Osteoblast (primary cell): ENCODE measurements at regions not wholly inside any gene's neighbourhood (a gene's known extent, or its start where the extent isn't known, plus 50 kb on each side); places are given as distances from the start of the nearest gene placed in this dataset.

Experiments
- DNase-seq: peaks from one replicate; pipeline ENCODE4 v3.0.0; 2011; ENCODE audit warnings: low spot score, mixed read lengths; ENCODE audit not compliant: insufficient read length; ENCODE audit errors: missing footprints
- H2AFZ ChIP-seq: 2 replicates; pipeline ENCODE4 v1.6.0; 2011; ENCODE audit warnings: mild to moderate bottlenecking, low read length
- H3K27ac ChIP-seq: 2 replicates; pipeline ENCODE4 v1.5.1; 2011; ENCODE audit warnings: mild to moderate bottlenecking, low read depth, low read length, moderate library complexity
- H3K27me3 ChIP-seq: 2 replicates; pipeline ENCODE4 v1.6.0; 2012; ENCODE audit warnings: mild to moderate bottlenecking, control low read depth, inconsistent platforms, low read length, moderate library complexity; ENCODE audit not compliant: insufficient read depth
- H3K36me3 ChIP-seq: 2 replicates; pipeline ENCODE4 v1.5.1; 2011; ENCODE audit warnings: mild to moderate bottlenecking, low read length, control low read depth, moderate library complexity; ENCODE audit not compliant: insufficient read depth
- H3K4me1 ChIP-seq: 2 replicates; pipeline ENCODE4 v1.5.1; 2011; ENCODE audit warnings: mild to moderate bottlenecking, low read length, control low read depth, moderate library complexity; ENCODE audit not compliant: insufficient read depth
- H3K4me2 ChIP-seq: 2 replicates; pipeline ENCODE4 v1.6.0; 2011; ENCODE audit warnings: mild to moderate bottlenecking, low read length; ENCODE audit not compliant: insufficient read depth
- H3K4me3 ChIP-seq: fragments of 200-600 bp; sonication (generic); 3 replicates; pipeline ENCODE4 v1.5.1; 2012; ENCODE audit warnings: mild to moderate bottlenecking, low read length, inconsistent platforms; ENCODE audit not compliant: insufficient read depth
- H3K79me2 ChIP-seq: 2 replicates; pipeline ENCODE4 v1.6.0; 2012; ENCODE audit warnings: mild to moderate bottlenecking, low read length, control low read depth, inconsistent platforms; ENCODE audit not compliant: insufficient read depth
- H3K9me3 ChIP-seq: 2 replicates; pipeline ENCODE4 v1.5.1; 2011; ENCODE audit warnings: low read depth, low read length, control low read depth
- H4K20me1 ChIP-seq: 2 replicates; pipeline ENCODE4 v1.6.0; 2012; ENCODE audit warnings: mild to moderate bottlenecking, low read length, control low read depth; ENCODE audit not compliant: insufficient read depth
- CTCF ChIP-seq: IDR thresholded peaks from 2 replicates; pipeline ENCODE4 v1.5.1; 2011; ENCODE audit warnings: mild to moderate bottlenecking, low read depth, low read length, moderate library complexity; ENCODE audit errors: extremely low read depth

DNA sequence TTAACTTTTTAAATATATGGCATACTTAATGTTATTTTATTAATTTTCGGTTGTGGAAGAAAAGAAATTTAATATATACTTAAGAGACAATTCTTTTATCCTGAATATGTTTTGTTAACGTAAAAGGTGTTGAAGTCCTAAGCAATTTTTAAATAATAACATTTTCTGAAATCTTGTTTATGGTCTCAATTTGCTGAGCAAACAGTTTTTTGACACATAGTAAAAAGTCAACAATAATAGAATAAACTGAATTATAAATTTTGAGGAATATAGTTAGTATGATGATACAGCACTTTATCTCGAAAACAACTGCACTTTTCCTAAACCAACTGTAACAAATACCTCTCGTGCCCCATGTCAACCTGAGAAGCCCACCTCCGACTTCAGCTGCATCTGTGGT, 229.8 kb upstream of the TARS1 start:
- H3K36me3 ChIP-seq = no peaks in the 10 kb centered on the region
- no peak for DNase-seq
- H4K20me1 ChIP-seq = no peaks in the 10 kb centered on the region
- H3K4me2 ChIP-seq = no peak overlapping the region
- TF ChIP-seq CTCF = no peak
- H3K79me2 ChIP-seq = no peaks in the 10 kb centered on the region
- no peak overlapping the region for H3K27ac ChIP-seq
- H3K4me3 ChIP-seq = no peak overlapping the region
- no peaks in the 10 kb centered on the region for H3K27me3 ChIP-seq
- H2AFZ ChIP-seq = no peak overlapping the region
- no peaks in the 10 kb centered on the region for H3K9me3 ChIP-seq
- H3K4me1 ChIP-seq = peaks cover under 1% of the 10 kb centered on the region

GRCh38 chr5:33212439-33212838, 228.3 kb upstream of the TARS1 start:
- H4K20me1 ChIP-seq = no peaks in the 10 kb centered on the region
- no peaks in the 10 kb centered on the region for H3K79me2 ChIP-seq
- no peak for DNase-seq

GRCh38 chr5:33212900-33213299, 227.9 kb upstream of the TARS1 start:
- H3K9me3 ChIP-seq = no peaks in the 10 kb centered on the region

More at GRCh38 chr5:33212439-33212838, 228.3 kb upstream of the TARS1 start:
- TF ChIP-seq CTCF = no peak
- Histone ChIP-seq H3K4me2 (no peak overlapping the region), H3K4me3 (no peak overlapping the region), H3K36me3 (no peaks in the 10 kb centered on the region), H3K4me1 (no peaks in the 10 kb centered on the region), H3K27ac (no peak overlapping the region), H3K27me3 (no peaks in the 10 kb centered on the region), H3K9me3 (no peaks in the 10 kb centered on the region), H2AFZ (no peak overlapping the region)

GRCh38 chr5:33223563-33224284, 217.0 kb upstream of the TARS1 start:
- DNase-seq = no peak
- no peak overlapping the region for H3K4me3 ChIP-seq
- no peaks in the 10 kb centered on the region for H3K9me3 ChIP-seq
- TF ChIP-seq CTCF = no peak
- peak overlapping the region; percentile 10 for H3K4me2 ChIP-seq
- peaks cover 17% of the 10 kb centered on the region for H3K4me1 ChIP-seq
- peak overlapping the region; percentile 77 for H3K27ac ChIP-seq
- no peaks in the 10 kb centered on the region for H3K27me3 ChIP-seq
- no peaks in the 10 kb centered on the region for H3K79me2 ChIP-seq
- no peaks in the 10 kb centered on the region for H3K36me3 ChIP-seq
- peak overlapping the region; percentile 4 for H2AFZ ChIP-seq
- no peaks in the 10 kb centered on the region for H4K20me1 ChIP-seq

More at GRCh38 chr5:33212900-33213299, 227.9 kb upstream of the TARS1 start:
- Histone ChIP-seq H3K79me2 (no peaks in the 10 kb centered on the region), H3K27me3 (no peaks in the 10 kb centered on the region), H3K27ac (no peak overlapping the region), H3K4me2 (no peak overlapping the region), H4K20me1 (no peaks in the 10 kb centered on the region), H3K4me3 (no peak overlapping the region), H3K36me3 (no peaks in the 10 kb centered on the region), H2AFZ (peak overlapping the region; percentile 5), H3K4me1 (no peaks in the 10 kb centered on the region)
- no peak for DNase-seq
- no peak for TF ChIP-seq CTCF
